SIG-M5 treated with dmso at 0.1 percent for 504 hours (cell line): ENCODE measurements at regions not wholly inside any gene's neighbourhood (a gene's known extent, or its start where the extent isn't known, plus 50 kb on each side); places are given as distances from the start of the nearest gene placed in this dataset.

Experiments
- DNase-seq: peaks from one replicate; lab custom pipeline; 2025; ENCODE audit not compliant: unreplicated experiment; lab: John Stamatoyannopoulos, UW

- no peak for DNase-seq
Measured at GRCh38 chr13:106306748-106307277, 228.6 kb downstream of the EFNB2 start.

GRCh38 chr13:106302843-106303242 is 232.6 kb downstream of the EFNB2 start:
- no peak for DNase-seq

DNA sequence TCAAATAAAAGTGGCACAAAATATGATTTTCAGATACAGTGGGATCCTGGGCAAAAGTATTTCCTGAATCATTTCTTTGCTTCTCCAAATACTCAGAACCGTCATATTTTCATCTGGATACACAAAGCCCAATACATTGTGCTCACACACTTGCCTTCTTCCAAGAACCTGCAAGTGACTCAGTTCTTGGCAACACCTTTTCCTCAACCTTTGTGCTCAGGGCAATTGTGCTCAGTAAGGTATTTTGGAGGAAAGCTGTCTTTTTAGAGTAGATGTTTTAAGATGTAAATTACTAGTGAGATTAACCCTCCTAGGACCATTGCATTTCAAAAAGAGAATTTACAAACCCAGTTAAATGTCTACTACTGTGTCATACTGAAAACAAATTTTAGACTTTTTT is 233.5 kb downstream of the EFNB2 start:
- DNase-seq = no peak

DNA sequence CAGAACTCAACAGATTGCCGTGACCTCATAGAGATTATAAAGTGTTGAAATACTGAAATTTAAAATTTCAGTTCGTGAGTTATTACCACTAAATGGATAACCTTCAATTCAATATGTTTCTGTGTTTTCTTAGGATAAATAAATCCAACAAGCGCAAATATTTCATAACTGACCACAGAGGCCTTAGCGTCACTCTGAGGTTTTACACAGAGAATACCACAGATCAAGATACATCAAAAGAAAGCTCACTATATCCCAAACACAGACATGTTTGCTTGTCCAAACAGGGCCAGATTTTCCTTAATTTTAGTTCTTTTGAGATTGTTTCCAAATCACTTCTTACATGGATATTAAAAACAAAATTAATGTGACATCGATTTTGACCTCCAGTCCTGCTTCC is 235.8 kb downstream of the EFNB2 start:
- DNase-seq = no peak

- DNase-seq = no peak
Measured at GRCh38 chr13:106297283-106297682, 238.2 kb downstream of the EFNB2 start.

- DNase-seq = no peak
Measured at GRCh38 chr13:106296723-106297122, 238.7 kb downstream of the EFNB2 start.

- no peak for DNase-seq
Measured at GRCh38 chr13:106295971-106296370, 239.5 kb downstream of the EFNB2 start.

DNA sequence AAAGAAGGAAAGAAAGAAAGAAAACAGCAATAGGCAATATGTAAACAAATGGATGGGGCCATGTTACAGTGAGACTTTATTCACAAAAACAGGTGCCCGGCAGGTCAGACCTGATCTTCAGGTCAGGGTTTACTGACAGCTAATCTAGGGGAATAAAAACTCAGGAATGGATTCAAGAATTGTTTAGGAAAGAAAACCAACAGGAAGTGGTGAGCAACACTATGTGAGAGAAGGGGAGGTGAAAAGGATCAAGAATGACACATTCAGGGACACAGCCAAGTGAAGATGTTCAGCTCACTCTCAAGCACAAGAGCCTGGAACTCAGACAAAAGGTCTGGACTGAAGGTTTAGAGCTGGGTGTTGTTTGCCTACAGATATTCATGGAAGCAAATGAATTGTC is 244.5 kb downstream of the EFNB2 start:
- no peak for DNase-seq

- DNase-seq = no peak
Measured at GRCh38 chr13:106287351-106287750, 248.1 kb downstream of the EFNB2 start.

DNA sequence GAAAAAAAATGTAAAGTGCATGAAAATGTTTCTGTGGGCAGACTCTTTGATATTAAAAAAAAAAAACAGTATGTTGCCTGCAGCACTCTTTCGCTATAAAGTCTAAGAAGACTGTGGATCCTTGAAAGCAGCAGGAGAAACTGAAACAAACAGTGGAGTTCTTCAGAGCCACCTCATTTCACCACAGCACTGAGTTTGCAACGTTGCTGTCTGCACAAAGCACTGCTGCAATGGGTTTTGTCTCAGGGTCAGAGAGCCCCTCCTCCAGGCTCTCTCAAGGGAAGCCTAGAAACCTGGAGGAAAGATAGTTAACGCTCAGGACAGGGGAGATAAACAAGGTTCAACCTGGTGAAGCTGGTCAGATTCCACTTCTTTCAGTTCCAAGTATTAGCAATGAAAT is 248.7 kb downstream of the EFNB2 start:
- DNase-seq = no peak

DNA sequence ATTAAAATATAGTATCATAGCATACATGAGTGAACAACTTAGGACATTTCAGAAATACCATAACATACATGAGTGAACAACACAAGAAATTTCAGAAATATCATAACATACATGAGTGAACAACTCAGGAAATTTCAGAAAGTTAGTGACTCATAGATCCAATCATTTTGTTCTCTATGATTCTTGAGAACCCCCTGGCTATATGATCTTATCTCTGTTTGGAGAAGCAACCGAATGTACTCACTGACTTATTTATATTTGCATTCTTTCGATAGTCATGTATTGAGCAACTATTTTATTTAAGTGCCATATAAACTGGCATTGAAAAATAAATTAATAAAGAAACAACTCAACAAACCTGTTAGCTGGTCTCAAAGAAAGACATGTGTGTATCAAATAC is 251.1 kb downstream of the EFNB2 start:
- DNase-seq = no peak

- no peak for DNase-seq
Measured at GRCh38 chr13:106281426-106281825, 254.0 kb downstream of the EFNB2 start.

GRCh38 chr13:106277484-106278154 is 257.8 kb downstream of the EFNB2 start:
- no peak for DNase-seq

- no peak for DNase-seq
Measured at GRCh38 chr13:106276876-106277275, 258.6 kb downstream of the EFNB2 start.

DNA sequence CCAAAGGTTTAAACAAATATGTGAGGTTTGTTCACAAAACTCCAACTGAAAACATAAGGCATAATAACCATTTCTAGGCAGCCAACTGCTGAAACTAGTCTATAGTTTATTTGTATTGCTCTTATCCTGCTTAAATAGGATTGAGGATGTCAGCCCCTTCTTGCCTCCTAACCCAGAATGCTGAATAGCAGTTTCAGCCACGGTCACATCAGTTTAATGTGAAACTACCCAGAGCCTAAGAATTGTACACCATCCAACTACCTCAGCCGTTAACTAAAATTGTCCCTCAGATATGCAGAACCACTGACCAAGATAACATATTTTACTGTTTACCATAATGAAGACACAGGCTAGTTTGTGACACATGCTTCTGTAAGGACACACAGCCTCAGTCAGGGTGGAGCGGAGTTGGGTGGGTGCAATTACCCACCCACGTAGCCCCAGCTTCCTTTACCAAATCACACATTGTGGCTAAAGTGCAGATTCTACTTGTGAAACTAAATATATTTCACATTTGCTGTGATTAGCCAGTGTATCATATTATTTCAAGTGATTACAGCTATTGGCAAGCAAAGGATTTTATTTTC is 259.9 kb downstream of the EFNB2 start:
- no peak for DNase-seq

- DNase-seq = no peak
Measured at GRCh38 chr13:106274551-106275203, 260.8 kb downstream of the EFNB2 start.

GRCh38 chr13:106263801-106264200 is 271.7 kb downstream of the EFNB2 start:
- DNase-seq = no peak

GRCh38 chr13:106262886-106263285 is 272.6 kb downstream of the EFNB2 start:
- DNase-seq = no peak

- no peak for DNase-seq
Measured at GRCh38 chr13:106261450-106261849, 274.0 kb downstream of the EFNB2 start.

DNA sequence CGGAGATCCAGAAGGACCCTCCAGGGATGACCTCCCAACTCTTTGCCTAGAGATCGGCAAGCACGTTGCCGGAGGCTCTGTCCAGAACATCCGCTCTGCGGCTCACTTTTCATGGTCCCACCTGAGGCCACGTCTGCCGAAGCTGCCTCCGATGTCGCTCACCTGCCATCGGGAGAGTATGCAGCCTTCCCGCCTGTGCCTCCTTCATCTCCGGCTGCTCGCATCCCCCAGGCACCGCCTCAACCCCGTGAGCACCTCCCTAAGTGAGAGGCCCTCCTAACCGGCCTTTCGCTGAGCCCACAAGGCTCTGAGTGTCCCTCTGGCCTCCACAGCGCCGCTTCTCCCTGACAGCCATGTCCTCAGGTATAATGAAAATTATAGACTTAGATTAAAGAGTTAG is 275.1 kb downstream of the EFNB2 start:
- no peak for DNase-seq

GRCh38 chr13:106259928-106260327 is 275.5 kb downstream of the EFNB2 start:
- DNase-seq = no peak

GRCh38 chr13:106246666-106247188 is 288.7 kb downstream of the EFNB2 start:
- DNase-seq = no peak
